SKM-1 treated with dmso at 0.1 percent for 144 hours (cell line): ENCODE measurements at regions not wholly inside any gene's neighbourhood (a gene's known extent, or its start where the extent isn't known, plus 50 kb on each side); places are given as distances from the start of the nearest gene placed in this dataset.
"Not testable (repeated sequence)": the region's sequence is repeated elsewhere in the genome, so short reads cannot be mapped to it uniquely, and the experiment has no call there.

ENCODE experiments used
- DNase-seq: peaks from one replicate; lab custom pipeline; 2025; ENCODE audit not compliant: unreplicated experiment; lab: John Stamatoyannopoulos, UW

GRCh38 chr9:107792596-107792995 is 303.0 kb upstream of the KLF4 start:
- no peak for DNase-seq

GRCh38 chr9:107792006-107792405 is 302.4 kb upstream of the KLF4 start:
- DNase-seq: no peak

- DNase-seq: no peak
Measured at GRCh38 chr9:107789001-107789700, 299.6 kb upstream of the KLF4 start.

GRCh38 chr9:107786561-107786960 is 297.0 kb upstream of the KLF4 start:
- DNase-seq: no peak

GRCh38 chr9:107784235-107784958 is 294.8 kb upstream of the KLF4 start:
- no peak for DNase-seq

- peak; percentile 46 for DNase-seq
Measured at GRCh38 chr9:107782789-107783188, 293.2 kb upstream of the KLF4 start.

GRCh38 chr9:107782381-107782780 is 292.8 kb upstream of the KLF4 start:
- DNase-seq: no peak

GRCh38 chr9:107780960-107781359 is 291.4 kb upstream of the KLF4 start:
- no peak for DNase-seq

- peak; percentile 23 for DNase-seq
Measured at GRCh38 chr9:107779731-107780130, 290.2 kb upstream of the KLF4 start.

GRCh38 chr9:107778661-107779060 is 289.1 kb upstream of the KLF4 start:
- no peak for DNase-seq

GRCh38 chr9:107774099-107774498 is 284.5 kb upstream of the KLF4 start:
- peak; percentile 15 for DNase-seq

- DNase-seq: no peak
Measured at GRCh38 chr9:107772988-107773387, 283.4 kb upstream of the KLF4 start.

GRCh38 chr9:107770716-107771115 is 281.1 kb upstream of the KLF4 start:
- DNase-seq: no peak

- DNase-seq: no peak
Measured at GRCh38 chr9:107768224-107768623, 278.7 kb upstream of the KLF4 start.

GRCh38 chr9:107767711-107768110 is 278.1 kb upstream of the KLF4 start:
- no peak for DNase-seq

- DNase-seq: not testable (repeated sequence)
Measured at GRCh38 chr9:107763469-107763868, 273.9 kb upstream of the KLF4 start.

GRCh38 chr9:107761307-107761706 is 271.7 kb upstream of the KLF4 start:
- DNase-seq: no peak

GRCh38 chr9:107760469-107761242 is 271.1 kb upstream of the KLF4 start:
- peak; percentile 84 for DNase-seq

GRCh38 chr9:107759823-107760166 is 270.2 kb upstream of the KLF4 start:
- DNase-seq: no peak

GRCh38 chr9:107759009-107759822 is 269.6 kb upstream of the KLF4 start:
- DNase-seq: no peak

GRCh38 chr9:107756091-107756490 is 266.5 kb upstream of the KLF4 start:
- DNase-seq: no peak
